SK-N-SH (cell line): ENCODE measurements at regions not wholly inside any gene's neighbourhood (a gene's known extent, or its start where the extent isn't known, plus 50 kb on each side); places are given as distances from the start of the nearest gene placed in this dataset.

Source experiments
- CTCF ChIA-PET: fragments of 300-600, 350-600 bp; formaldehyde crosslinking; extraction: SDS; loops from one replicate; lab custom pipeline; 2021; lab: Yijun Ruan, JAX
- POLR2A ChIA-PET: fragments of 350-600 bp; sonication (Branson Sonifier 250); formaldehyde crosslinking; extraction: SDS; loops from one replicate; lab custom pipeline; 2020; ENCODE audit warnings: antibody characterized with exemption, inconsistent platforms; lab: Yijun Ruan, JAX
- DNase-seq: peaks from one replicate; pipeline ENCODE4 v3.0.0; 2012
- H2AFZ ChIP-seq: fragments of 200-600 bp; sonication (generic); 2 replicates; pipeline ENCODE4 v1.8.1; 2016; ENCODE audit warnings: antibody characterized with exemption, mild to moderate bottlenecking, low read depth
- H3F3A ChIP-seq: fragments of 200-600 bp; sonication (generic); replicated peaks from 2 replicates; pipeline ENCODE3; 2016; ENCODE audit warnings: antibody characterized with exemption, mild to moderate bottlenecking; ENCODE audit not compliant: insufficient read depth
- H3K27ac ChIP-seq, 2 experiments: fragments of 200-500 bp in 1 of 2; fragments of 200-600 bp in 1 of 2; sonication (Bioruptor generic) in 1 of 2; sonication (generic), shearing (Covaris generic) in 1 of 2; 2 replicates each; pipeline versions ENCODE4 v1.5.1 to v1.6.1; 2014 to 2016; ENCODE audit warnings: low read depth in 2 of 2, inconsistent platforms in 1 of 2, low read length in 1 of 2, mild to moderate bottlenecking in 1 of 2, mixed read lengths in 1 of 2
- H3K27me3 ChIP-seq: fragments of 200-600 bp; sonication (generic), shearing (Covaris generic); 2 replicates; pipeline ENCODE4 v1.6.1; 2016; ENCODE audit warnings: mixed run types; ENCODE audit not compliant: insufficient read depth
- H3K36me3 ChIP-seq, 2 experiments: fragments of 200-500 bp in 1 of 2; fragments of 200-600 bp in 1 of 2; sonication (Bioruptor generic) in 1 of 2; sonication (generic) in 1 of 2; replicated peaks in 1 of 2; 2 replicates each; pipeline versions ENCODE3 to v1.5.1; 2014 to 2016; ENCODE audit warnings: low read length in 1 of 2, mild to moderate bottlenecking in 1 of 2; ENCODE audit not compliant: insufficient read depth in 2 of 2, control insufficient read depth in 1 of 2
- H3K4me1 ChIP-seq, 2 experiments: fragments of 200-500 bp in 1 of 2; fragments of 200-600 bp in 1 of 2; sonication (Bioruptor generic) in 1 of 2; sonication (generic), shearing (Covaris generic) in 1 of 2; 2 replicates each; pipeline versions ENCODE4 v1.5.1 to v1.6.1; 2014 to 2016; ENCODE audit warnings: low read depth in 1 of 2, low read length in 1 of 2, mixed run types in 1 of 2; ENCODE audit not compliant: insufficient read depth in 2 of 2, control insufficient read depth in 1 of 2
- H3K4me2 ChIP-seq: fragments of 200-600 bp; sonication (generic), shearing (Covaris generic); 2 replicates; pipeline ENCODE4 v1.6.1; 2017; ENCODE audit warnings: mixed run types
- H3K4me3 ChIP-seq, 2 experiments: fragments of 200-500 bp in 1 of 2; fragments of 200-600 bp in 1 of 2; sonication (Bioruptor generic) in 1 of 2; sonication (generic), shearing (Covaris generic) in 1 of 2; 2 replicates each; pipeline versions ENCODE4 v1.5.1 to v1.8.1; 2014 to 2016; ENCODE audit warnings: low read depth in 2 of 2, inconsistent platforms in 1 of 2, low read length in 1 of 2, mild to moderate bottlenecking in 1 of 2, mixed read lengths in 1 of 2, moderate library complexity in 1 of 2
- H3K79me2 ChIP-seq: fragments of 200-600 bp; sonication (generic); 2 replicates; pipeline ENCODE4 v1.8.1; 2017; ENCODE audit warnings: mild to moderate bottlenecking; ENCODE audit not compliant: insufficient read depth
- H3K9ac ChIP-seq: fragments of 200-600 bp; sonication (generic); 2 replicates; pipeline ENCODE4 v1.6.1; 2017; ENCODE audit warnings: mixed run types
- H3K9me2 ChIP-seq: fragments of 200-600 bp; sonication (generic); 2 replicates; pipeline ENCODE4 v1.6.1; 2017; ENCODE audit warnings: mixed run types
- H3K9me3 ChIP-seq: fragments of 200-600 bp; sonication (generic); 2 replicates; pipeline ENCODE4 v1.6.1; 2017; ENCODE audit warnings: mixed run types, mild to moderate bottlenecking, moderate library complexity
- H4K20me1 ChIP-seq: fragments of 200-600 bp; sonication (generic); 2 replicates; pipeline ENCODE4 v1.6.1; 2017; ENCODE audit warnings: mild to moderate bottlenecking, mixed run types; ENCODE audit not compliant: insufficient read depth
- CTCF ChIP-seq: fragments of 200-600 bp; sonication (generic); IDR thresholded peaks from 2 replicates; pipeline ENCODE4 v1.6.1; 2017; ENCODE audit warnings: antibody characterized with exemption, mild to moderate bottlenecking, moderate library complexity
- ELF1 ChIP-seq: IDR thresholded peaks from 2 replicates; pipeline ENCODE4 v1.4.0; 2012
- FOXJ3 ChIP-seq: sonication (generic); formaldehyde crosslinking; IDR thresholded peaks from 2 replicates; pipeline ENCODE4 v1.5.1; 2020; ENCODE audit warnings: mild to moderate bottlenecking, missing genetic modification reagents
- GABPA ChIP-seq: IDR thresholded peaks from 2 replicates; pipeline ENCODE4 v1.4.0; 2012; ENCODE audit warnings: low read depth, mild to moderate bottlenecking
- JUND ChIP-seq: IDR thresholded peaks from 2 replicates; pipeline ENCODE4 v1.4.0; 2012
- MXI1 ChIP-seq: IDR thresholded peaks from 2 replicates; pipeline ENCODE4 v1.6.1; 2012; ENCODE audit warnings: mild to moderate bottlenecking, low read depth, low read length, improper control_type of control experiment
- NFIC ChIP-seq: IDR thresholded peaks from 2 replicates; pipeline ENCODE4 v1.4.0; 2012; ENCODE audit warnings: borderline replicate concordance
- NRF1 ChIP-seq: IDR thresholded peaks from 2 replicates; pipeline ENCODE4 v1.6.1; 2012; ENCODE audit warnings: low read depth, mild to moderate bottlenecking, low read length
- RCOR1 ChIP-seq: fragments of 150-350 bp; IDR thresholded peaks from 2 replicates; pipeline ENCODE4 v1.6.1; 2017; ENCODE audit warnings: antibody characterized with exemption, low read length
- REST ChIP-seq: IDR thresholded peaks from 2 replicates; pipeline ENCODE4 v1.6.1; 2012; ENCODE audit warnings: mild to moderate bottlenecking, low read depth, low read length, moderate library complexity
- RXRA ChIP-seq: IDR thresholded peaks from 2 replicates; pipeline ENCODE4 v1.4.0; 2012; ENCODE audit warnings: low read depth, mild to moderate bottlenecking, borderline replicate concordance
- TAF1 ChIP-seq: IDR thresholded peaks from 2 replicates; pipeline ENCODE4 v1.6.1; 2012; ENCODE audit warnings: low read depth, mild to moderate bottlenecking, low read length, moderate library complexity, borderline replicate concordance
- TCF12 ChIP-seq: IDR thresholded peaks from 2 replicates; pipeline ENCODE4 v1.4.0; 2012
- WGBS: methylation state at CpG from one replicate; pipeline ENCODE4 v1.1.6; 2017; ENCODE audit warnings: low lambda C conversion rate; 5-methylcytosine and 5-hydroxymethylcytosine counted together

DNA sequence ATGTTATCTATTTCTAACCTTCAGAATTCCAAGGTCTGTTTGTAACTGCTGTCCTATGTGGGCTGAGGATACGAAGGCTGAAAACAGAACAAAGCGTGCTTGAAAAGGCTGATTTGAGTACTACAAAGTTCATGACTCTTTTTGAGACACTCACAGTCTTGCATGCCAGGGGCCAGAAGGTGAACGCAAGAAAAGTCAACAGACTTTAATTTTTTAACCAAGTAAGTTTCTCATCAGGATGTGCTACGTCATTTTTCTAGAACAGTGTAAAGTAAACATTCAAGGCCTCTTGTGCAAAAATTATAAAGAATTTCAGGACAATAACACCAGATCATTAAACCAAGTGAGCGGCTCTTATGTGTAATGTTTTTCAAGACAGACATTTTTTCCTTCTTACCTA, 163.5 kb downstream of the COG6 start (continued):
- TF ChIP-seq REST (no peak), NRF1 (no peak)
- TF ChIP-seq, all 33 proteins: peak for 0

GRCh38 chr13:39820606-39821005, 165.1 kb downstream of the COG6 start:
- Histone ChIP-seq H3K27me3 (no peaks in the 10 kb centered on the region), H3F3A (no peaks in the 10 kb centered on the region), H3K4me3 (no peak overlapping the region), H3K9me2 (no peaks in the 10 kb centered on the region), H3K79me2 (no peaks in the 10 kb centered on the region), H3K9ac (no peak overlapping the region), H4K20me1 (no peaks in the 10 kb centered on the region), H3K4me2 (no peak overlapping the region), H2AFZ (no peak overlapping the region), H3K36me3 (no peaks in the 10 kb centered on the region), H3K4me1 (no peaks in the 10 kb centered on the region; a peak in 1 of 4 replicates), H3K9me3 (no peaks in the 10 kb centered on the region), H3K27ac (no peak overlapping the region)
- POLR2A ChIA-PET = no interaction called here
- TF ChIP-seq CTCF (no peak), GABPA (no peak), ELF1 (no peak), JUND (no peak), RXRA (no peak), TCF12 (no peak)
- 100% methylated on average over 2 of the region's 2 CpGs for WGBS
- CTCF ChIA-PET = no interaction called here
- no peak for DNase-seq

DNA sequence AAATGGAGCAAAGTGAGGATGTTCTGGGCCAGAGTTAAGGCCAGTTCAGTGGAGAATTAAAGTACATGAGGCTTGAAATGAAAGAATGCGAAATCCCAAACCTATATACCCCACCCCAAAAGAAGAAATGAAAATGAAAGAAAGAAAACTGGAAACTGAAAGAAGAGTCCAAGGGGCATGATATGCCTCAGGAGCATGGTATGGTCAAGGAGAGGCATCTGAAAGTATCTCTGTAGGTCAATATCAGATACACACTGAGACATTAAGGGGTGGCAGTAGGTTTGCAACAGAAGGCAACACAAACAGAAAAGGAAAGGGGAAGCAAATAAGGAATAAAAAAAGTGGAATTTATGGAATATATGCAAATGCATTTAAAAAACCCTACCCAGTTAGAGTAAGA, 166.5 kb downstream of the COG6 start:
- Histone ChIP-seq H3K27me3 (no peaks in the 10 kb centered on the region), H3K36me3 (no peaks in the 10 kb centered on the region), H3K79me2 (no peaks in the 10 kb centered on the region), H3K4me1 (no peaks in the 10 kb centered on the region; a peak in 2 of 4 replicates), H3K9me2 (no peaks in the 10 kb centered on the region), H3K9me3 (no peaks in the 10 kb centered on the region), H3F3A (no peaks in the 10 kb centered on the region), H4K20me1 (no peaks in the 10 kb centered on the region), H2AFZ (no peak overlapping the region; the same call in 1 of the 2 replicates), H3K27ac (no peak overlapping the region), H3K9ac (no peak overlapping the region), H3K4me3 (no peak overlapping the region), H3K4me2 (no peak overlapping the region)
- ChIA-PET CTCF (no interaction called here), POLR2A (no interaction called here)
- no peak for DNase-seq
- TF ChIP-seq FOXJ3 (no peak), NFIC (no peak), TAF1 (no peak), CTCF (no peak), MXI1 (no peak), JUND (no peak), TCF12 (no peak), GABPA (no peak), RCOR1 (no peak)
- 77% methylated on average over 1 of the region's 1 CpG for WGBS
